Hepatocyte (in vitro differentiated cells): ENCODE measurements at regions not wholly inside any gene's neighbourhood (a gene's known extent, or its start where the extent isn't known, plus 50 kb on each side); places are given as distances from the start of the nearest gene placed in this dataset.

ENCODE experiments used
- DNase-seq: peaks from one replicate; pipeline ENCODE4 v3.0.0-alpha.2; 2016; ENCODE audit warnings: low spot score
- H2AFZ ChIP-seq: fragments of 200-600 bp; sonication (generic); 2 replicates; pipeline ENCODE4 v1.6.0; 2016; ENCODE audit warnings: antibody characterized with exemption, mild to moderate bottlenecking
- H3K27ac ChIP-seq: fragments of 200-600 bp; sonication (generic); 2 replicates; pipeline ENCODE4 v1.5.1; 2016; ENCODE audit warnings: mild to moderate bottlenecking
- H3K27me3 ChIP-seq: fragments of 200-600 bp; sonication (generic); 2 replicates; pipeline ENCODE4 v1.6.1; 2016
- H3K36me3 ChIP-seq: fragments of 200-600 bp; sonication (generic); replicated peaks from 2 replicates; pipeline ENCODE4 v1.5.1; 2016; ENCODE audit warnings: low read depth; ENCODE audit not compliant: insufficient read depth
- H3K4me1 ChIP-seq: fragments of 200-600 bp; sonication (generic); 2 replicates; pipeline ENCODE4 v1.5.1; 2016; ENCODE audit warnings: mild to moderate bottlenecking, moderate library complexity; ENCODE audit not compliant: insufficient read depth
- H3K4me2 ChIP-seq: fragments of 200-600 bp; sonication (generic); 2 replicates; pipeline ENCODE4 v1.6.0; 2016
- H3K4me3 ChIP-seq: fragments of 200-600 bp; sonication (generic); 2 replicates; pipeline ENCODE4 v1.5.1; 2016; ENCODE audit warnings: mild to moderate bottlenecking
- H3K79me2 ChIP-seq: fragments of 200-600 bp; sonication (generic); 2 replicates; pipeline ENCODE4 v1.6.0; 2017; ENCODE audit warnings: mild to moderate bottlenecking
- H3K9me2 ChIP-seq: fragments of 200-600 bp; sonication (generic); replicated peaks from 2 replicates; pipeline ENCODE4 v1.6.0; 2017; ENCODE audit warnings: mild to moderate bottlenecking; ENCODE audit not compliant: insufficient read depth
- H3K9me3 ChIP-seq: fragments of 200-600 bp; sonication (generic); 2 replicates; pipeline ENCODE4 v1.5.1; 2016; ENCODE audit warnings: low read depth, mild to moderate bottlenecking
- H4K20me1 ChIP-seq: fragments of 200-600 bp; sonication (generic); 2 replicates; pipeline ENCODE4 v1.6.0; 2016; ENCODE audit warnings: mild to moderate bottlenecking; ENCODE audit not compliant: insufficient read depth, poor library complexity, severe bottlenecking
- EZH2 ChIP-seq: fragments of 200-600 bp; sonication (generic); IDR thresholded peaks from 2 replicates; pipeline ENCODE4 v1.6.1; 2016; ENCODE audit warnings: antibody characterized with exemption, mild to moderate bottlenecking, borderline replicate concordance
- EZH2phosphoT487 ChIP-seq: fragments of 200-600 bp; sonication (generic); IDR thresholded peaks from one replicate; pipeline ENCODE4 v1.6.1; 2018; ENCODE audit warnings: antibody characterized with exemption, mild to moderate bottlenecking, low read depth, moderate library complexity; ENCODE audit not compliant: unreplicated experiment, severe bottlenecking
- whole genome bisulfite sequencing: methylation state at CpG from one replicate; pipeline ENCODE4 v1.1.6; 2016; ENCODE audit warnings: low lambda C conversion rate; ENCODE audit errors: missing lambda C conversion rate; 5-methylcytosine and 5-hydroxymethylcytosine counted together
- TF ChIP-seq, protein P1 (sequence below): fragments of 200-600 bp; sonication (generic); IDR thresholded peaks from 2 replicates; pipeline ENCODE4 v1.5.1; 2016; ENCODE audit warnings: antibody characterized with exemption, mild to moderate bottlenecking; ENCODE audit not compliant: poor library complexity

DNA sequence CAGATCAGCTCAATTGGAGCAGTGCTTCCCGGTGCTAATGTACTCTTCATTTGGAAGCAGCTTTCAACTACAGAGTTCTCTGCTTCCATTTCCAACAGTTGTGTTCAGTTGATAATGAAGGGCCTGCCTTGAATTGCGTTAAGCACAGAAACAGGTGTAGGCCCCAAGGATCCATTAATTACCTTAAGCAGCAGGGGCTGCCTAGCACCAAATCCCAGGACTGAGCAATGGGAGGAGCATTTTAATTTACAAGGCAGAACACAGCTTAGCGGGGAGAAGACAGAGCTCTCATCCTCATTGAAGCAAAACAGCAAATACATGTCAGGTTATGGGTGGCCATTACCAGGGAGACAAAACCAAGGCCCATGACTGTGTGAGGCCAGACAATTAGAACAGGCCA, 349.6 kb downstream of the TFEC start:
- TF ChIP-seq, protein P1, sequence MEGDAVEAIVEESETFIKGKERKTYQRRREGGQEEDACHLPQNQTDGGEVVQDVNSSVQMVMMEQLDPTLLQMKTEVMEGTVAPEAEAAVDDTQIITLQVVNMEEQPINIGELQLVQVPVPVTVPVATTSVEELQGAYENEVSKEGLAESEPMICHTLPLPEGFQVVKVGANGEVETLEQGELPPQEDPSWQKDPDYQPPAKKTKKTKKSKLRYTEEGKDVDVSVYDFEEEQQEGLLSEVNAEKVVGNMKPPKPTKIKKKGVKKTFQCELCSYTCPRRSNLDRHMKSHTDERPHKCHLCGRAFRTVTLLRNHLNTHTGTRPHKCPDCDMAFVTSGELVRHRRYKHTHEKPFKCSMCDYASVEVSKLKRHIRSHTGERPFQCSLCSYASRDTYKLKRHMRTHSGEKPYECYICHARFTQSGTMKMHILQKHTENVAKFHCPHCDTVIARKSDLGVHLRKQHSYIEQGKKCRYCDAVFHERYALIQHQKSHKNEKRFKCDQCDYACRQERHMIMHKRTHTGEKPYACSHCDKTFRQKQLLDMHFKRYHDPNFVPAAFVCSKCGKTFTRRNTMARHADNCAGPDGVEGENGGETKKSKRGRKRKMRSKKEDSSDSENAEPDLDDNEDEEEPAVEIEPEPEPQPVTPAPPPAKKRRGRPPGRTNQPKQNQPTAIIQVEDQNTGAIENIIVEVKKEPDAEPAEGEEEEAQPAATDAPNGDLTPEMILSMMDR: no peak
- TF ChIP-seq EZH2phosphoT487 (no peak), EZH2 (no peak)
- no peaks in the 10 kb centered on the region for H4K20me1 ChIP-seq

DNA sequence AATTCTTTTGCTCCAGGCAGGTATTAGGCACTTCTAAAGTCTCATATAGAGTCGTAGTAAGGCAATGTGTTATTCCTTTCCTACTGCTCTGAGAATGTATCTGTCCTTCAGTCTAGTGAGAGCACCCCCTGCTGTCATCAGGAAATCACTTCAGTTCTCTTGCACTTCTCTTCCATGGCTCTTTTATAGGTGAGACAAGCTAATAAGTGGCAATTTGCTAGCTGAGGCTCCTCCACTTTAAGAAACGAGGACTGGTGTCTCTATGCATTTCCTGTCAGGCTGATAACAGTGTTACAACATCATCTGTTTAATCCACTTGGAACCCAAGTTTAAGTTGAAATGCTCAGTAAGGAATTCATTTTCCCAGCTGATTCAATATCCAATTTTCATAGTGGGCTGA, 350.6 kb downstream of the TFEC start:
- no peaks in the 10 kb centered on the region for H4K20me1 ChIP-seq
- H3K27ac ChIP-seq: no peak overlapping the region
- H3K9me3 ChIP-seq: no peaks in the 10 kb centered on the region
- H3K4me1 ChIP-seq: peaks cover 4% of the 10 kb centered on the region
- DNase-seq: peak; percentile 58
- no peak overlapping the region for H3K4me3 ChIP-seq
- no peaks in the 10 kb centered on the region for H3K27me3 ChIP-seq
- no peak overlapping the region for H3K4me2 ChIP-seq
- TF ChIP-seq EZH2phosphoT487: no peak
- TF ChIP-seq, protein P1: peak; percentile 58
- 17% methylated on average over 2 of the region's 2 CpGs for WGBS
- no peaks in the 10 kb centered on the region for H3K79me2 ChIP-seq
- no peaks in the 10 kb centered on the region for H3K9me2 ChIP-seq
- H3K36me3 ChIP-seq: no peaks in the 10 kb centered on the region
- no peak overlapping the region for H2AFZ ChIP-seq

More for the DNA sequence above, 349.6 kb downstream of the TFEC start:
- no peak overlapping the region for H3K27ac ChIP-seq
- H3K9me2 ChIP-seq: no peaks in the 10 kb centered on the region
- H3K36me3 ChIP-seq: no peaks in the 10 kb centered on the region
- H3K79me2 ChIP-seq: no peaks in the 10 kb centered on the region
- H3K27me3 ChIP-seq: no peaks in the 10 kb centered on the region
- no peak overlapping the region for H3K4me2 ChIP-seq
- DNase-seq: no peak
- no peak overlapping the region for H3K4me3 ChIP-seq
- H3K9me3 ChIP-seq: no peaks in the 10 kb centered on the region
- 77% methylated on average over 3 of the region's 3 CpGs for WGBS
- peaks cover 4% of the 10 kb centered on the region for H3K4me1 ChIP-seq
- no peak overlapping the region for H2AFZ ChIP-seq

DNA sequence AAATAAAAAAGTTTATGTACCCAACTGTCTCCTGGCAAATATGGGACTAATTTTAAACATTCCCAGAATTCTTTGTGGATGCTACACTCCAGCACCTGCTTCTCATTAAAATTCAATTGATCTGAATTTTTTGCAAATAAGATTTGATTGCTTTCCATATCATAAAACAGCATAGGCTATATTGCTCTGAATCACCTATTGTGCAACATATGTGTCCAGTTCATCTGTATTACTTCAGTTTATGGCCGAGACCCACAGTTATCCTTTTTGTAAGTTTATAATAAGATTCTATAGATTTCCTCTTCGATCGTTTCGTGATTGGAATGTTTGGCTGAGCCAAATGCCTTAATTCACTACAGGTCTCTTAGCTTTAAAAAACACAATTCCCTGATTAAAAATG, 351.1 kb downstream of the TFEC start:
- no peaks in the 10 kb centered on the region for H3K36me3 ChIP-seq
- H3K9me2 ChIP-seq: no peaks in the 10 kb centered on the region
- H2AFZ ChIP-seq: no peak overlapping the region
- DNase-seq: no peak
- H3K4me1 ChIP-seq: peaks cover 4% of the 10 kb centered on the region
- 71% methylated on average over 4 of the region's 4 CpGs for WGBS
- H3K79me2 ChIP-seq: no peaks in the 10 kb centered on the region
- no peak overlapping the region for H3K4me2 ChIP-seq
- no peaks in the 10 kb centered on the region for H4K20me1 ChIP-seq
- TF ChIP-seq EZH2phosphoT487 (no peak), EZH2 (no peak)
- TF ChIP-seq, protein P1: no peak
- H3K27ac ChIP-seq: no peak overlapping the region
- no peaks in the 10 kb centered on the region for H3K27me3 ChIP-seq
- H3K9me3 ChIP-seq: no peaks in the 10 kb centered on the region
- H3K4me3 ChIP-seq: no peak overlapping the region
